ENCODE measurements at regions not wholly inside any gene's neighbourhood (a gene's known extent, or its start where the extent isn't known, plus 50 kb on each side); places are given as distances from the start of the nearest gene placed in this dataset.
"Not testable (repeated sequence)": the region's sequence is repeated elsewhere in the genome, so short reads cannot be mapped to it uniquely, and the experiment has no call there.

- H3K36me3 Mint-ChIP-seq, result peaks cover 4 to 8% of the 10 kb centered on the region in 2 donors
- ATAC-seq, result no peak
- no peak overlapping the region for H3K27ac Mint-ChIP-seq
These were observed 454.4 kb downstream of the TDRD3 start for GRCh38 chr13:60851378-60851777.

GRCh38 chr13:60850526-60850925 lies 453.5 kb downstream of the TDRD3 start:
- ATAC-seq, result no peak
- no peak for DNase-seq (ENCODE audit: low spot score in 2 of 2)
- peaks cover 4 to 8% of the 10 kb centered on the region in 2 donors for H3K36me3 Mint-ChIP-seq
- H3K9me3 Mint-ChIP-seq, result peaks cover 11 to 23% of the 10 kb centered on the region in 2 donors
- H3K27ac Mint-ChIP-seq, result no peak overlapping the region

More at GRCh38 chr13:60851378-60851777, 454.4 kb downstream of the TDRD3 start:
- H3K9me3 Mint-ChIP-seq, result peaks cover 11 to 23% of the 10 kb centered on the region in 2 donors
- no peak for DNase-seq (ENCODE audit: low spot score in 2 of 2)

DNA sequence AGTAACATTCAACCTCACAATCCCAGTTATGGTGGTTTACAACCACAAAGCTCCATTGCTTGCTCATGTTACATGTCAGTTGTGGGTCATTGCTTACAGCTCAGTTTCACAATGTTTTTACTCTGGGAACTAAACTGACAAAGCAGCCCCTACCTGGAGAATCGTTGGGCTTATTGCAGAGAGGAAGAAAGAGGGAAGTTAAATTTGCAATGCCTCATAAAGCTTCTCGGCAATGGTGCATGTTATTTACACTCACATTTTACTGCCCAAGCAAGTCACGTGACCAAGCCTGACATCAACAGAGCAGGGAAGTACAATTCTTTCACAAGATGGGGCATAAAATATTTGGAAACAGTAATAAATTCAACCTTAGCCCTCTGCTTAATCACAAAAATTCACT lies 441.6 kb downstream of the TDRD3 start:
- H3K27ac Mint-ChIP-seq, result no peak overlapping the region
- no peak for DNase-seq (ENCODE audit: low spot score in 2 of 2)
- peaks cover 11% of the 10 kb centered on the region in 2 donors for H3K9me3 Mint-ChIP-seq
- ATAC-seq, result no peak
- no peaks in the 10 kb centered on the region for H3K36me3 Mint-ChIP-seq

DNA sequence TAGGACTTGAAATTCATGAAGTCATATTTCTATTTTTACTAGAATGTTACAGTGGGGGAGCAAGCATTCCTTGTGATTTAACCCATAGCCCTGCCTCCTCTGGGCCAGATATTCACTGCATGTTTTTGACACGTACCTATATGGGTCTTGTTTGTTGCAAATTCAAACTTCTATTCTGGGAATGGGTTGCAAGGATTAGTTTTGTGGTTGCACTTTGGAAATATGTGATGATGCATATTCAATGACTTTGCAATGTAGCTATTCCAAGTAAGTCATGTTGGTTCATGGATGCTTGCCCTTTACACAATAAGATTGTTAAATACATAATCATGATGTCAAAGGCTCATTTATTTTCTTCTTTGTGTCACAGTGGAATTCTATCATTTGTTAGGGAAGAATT lies 440.8 kb downstream of the TDRD3 start:
- DNase-seq (ENCODE audit: low spot score in 2 of 2), result no peak
- Mint-ChIP-seq H3K9me3 (peaks cover 5 to 11% of the 10 kb centered on the region in 2 donors), H3K27ac (no peak overlapping the region), H3K36me3 (no peaks in the 10 kb centered on the region)
- no peak for ATAC-seq

DNA sequence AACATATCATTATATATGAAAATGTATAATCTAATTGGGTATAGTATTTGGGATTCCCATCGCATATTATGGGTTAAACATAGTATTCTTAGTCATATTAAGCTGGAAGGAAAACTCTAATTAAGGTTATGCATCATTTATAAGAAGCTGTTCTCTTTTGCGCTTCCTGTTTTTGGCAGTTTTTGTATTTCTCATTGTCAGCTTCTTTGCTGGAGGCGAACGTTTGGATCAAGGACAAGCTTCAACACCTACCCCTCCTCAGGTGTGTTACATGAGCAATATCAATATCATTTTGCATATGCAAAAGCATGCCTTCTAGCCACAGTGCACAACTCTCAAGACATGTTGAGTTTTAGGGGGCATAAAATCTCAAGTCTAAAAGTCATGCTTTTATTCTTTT lies 439.8 kb downstream of the TDRD3 start:
- H3K9me3 Mint-ChIP-seq, result peaks cover 5 to 13% of the 10 kb centered on the region in 2 donors
- no peak for ATAC-seq
- no peaks in the 10 kb centered on the region for H3K36me3 Mint-ChIP-seq
- DNase-seq (ENCODE audit: low spot score in 2 of 2), result no peak
- H3K27ac Mint-ChIP-seq, result no peak overlapping the region

GRCh38 chr13:60811581-60811980 lies 414.6 kb downstream of the TDRD3 start:
- Mint-ChIP-seq H3K27ac (no peak overlapping the region), H3K9me3 (peaks cover 6 to 8% of the 10 kb centered on the region in 2 donors), H3K36me3 (no peaks in the 10 kb centered on the region)
- DNase-seq (ENCODE audit: low spot score in 2 of 2), result no peak
- ATAC-seq, result no peak

- not testable (repeated sequence) for H3K27ac Mint-ChIP-seq; ATAC-seq; DNase-seq (ENCODE audit: low spot score in 2 of 2); H3K36me3 Mint-ChIP-seq
- H3K9me3 Mint-ChIP-seq, result peaks cover 12 to 13% of the 10 kb centered on the region in 2 donors
These were observed 408.6 kb downstream of the TDRD3 start for GRCh38 chr13:60805640-60806039.

GRCh38 chr13:60798503-60798902 lies 401.5 kb downstream of the TDRD3 start:
- ATAC-seq (no peak), DNase-seq (ENCODE audit: low spot score in 2 of 2) (no peak)
- Mint-ChIP-seq H3K9me3 (peaks cover 8 to 9% of the 10 kb centered on the region in 2 donors), H3K27ac (no peak overlapping the region), H3K36me3 (no peaks in the 10 kb centered on the region)

- DNase-seq (ENCODE audit: low spot score in 2 of 2) (no peak), ATAC-seq (no peak)
- H3K27ac Mint-ChIP-seq, result no peak overlapping the region
- H3K36me3 Mint-ChIP-seq, result no peaks in the 10 kb centered on the region
- H3K9me3 Mint-ChIP-seq, result peaks cover 7 to 10% of the 10 kb centered on the region in 2 donors
These were observed 400.1 kb downstream of the TDRD3 start for GRCh38 chr13:60797112-60797511.

GRCh38 chr13:60794751-60795150 lies 397.7 kb downstream of the TDRD3 start:
- ATAC-seq (no peak), DNase-seq (ENCODE audit: low spot score in 2 of 2) (no peak)
- Mint-ChIP-seq H3K9me3 (peaks cover 7 to 10% of the 10 kb centered on the region in 2 donors), H3K27ac (no peak overlapping the region), H3K36me3 (no peaks in the 10 kb centered on the region)

GRCh38 chr13:60790620-60791019 lies 393.6 kb downstream of the TDRD3 start:
- DNase-seq (ENCODE audit: low spot score in 2 of 2) (no peak), ATAC-seq (no peak)
- no peak overlapping the region for H3K27ac Mint-ChIP-seq
- no peaks in the 10 kb centered on the region for H3K36me3 Mint-ChIP-seq
- H3K9me3 Mint-ChIP-seq, result peaks cover 7 to 17% of the 10 kb centered on the region in 2 donors

DNA sequence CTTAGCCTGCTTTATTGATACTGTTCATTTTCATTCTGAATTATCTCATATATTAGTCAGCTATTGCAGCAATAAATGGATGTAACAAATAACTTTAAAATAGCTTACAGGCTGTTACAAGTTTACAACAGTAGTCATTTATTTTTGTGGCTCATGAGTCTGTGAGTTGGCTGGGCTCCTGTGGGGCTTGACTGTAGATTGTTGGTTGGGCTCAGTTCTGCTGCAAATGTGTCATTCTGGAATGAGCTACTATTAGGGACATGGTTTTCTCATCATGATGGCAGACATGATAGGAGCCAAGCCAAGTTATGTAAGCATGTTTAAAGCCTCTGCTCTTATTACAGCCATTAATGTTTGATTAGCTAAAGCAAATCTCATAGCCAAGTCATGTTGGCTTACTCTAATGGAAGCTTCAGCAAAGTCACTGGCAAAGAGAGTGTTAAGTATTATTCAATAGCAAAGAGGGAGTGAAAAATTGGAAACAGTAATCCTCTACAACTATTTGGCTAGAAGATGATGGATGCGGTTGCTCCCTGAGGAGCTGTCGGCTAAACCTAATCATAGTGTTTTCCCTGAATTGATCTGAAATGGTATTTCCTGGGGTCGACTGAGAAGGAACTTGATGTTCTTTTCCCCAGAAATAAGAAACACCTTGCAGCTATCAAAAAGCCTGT lies 391.3 kb downstream of the TDRD3 start:
- Mint-ChIP-seq H3K9me3 (peaks cover 7 to 16% of the 10 kb centered on the region in 2 donors), H3K27ac (no peak overlapping the region), H3K36me3 (no peaks in the 10 kb centered on the region)
- ATAC-seq (no peak), DNase-seq (ENCODE audit: low spot score in 2 of 2) (no peak)

GRCh38 chr13:60787083-60787482 lies 390.1 kb downstream of the TDRD3 start:
- DNase-seq (ENCODE audit: low spot score in 2 of 2) (no peak), ATAC-seq (no peak)
- no peak overlapping the region for H3K27ac Mint-ChIP-seq
- H3K9me3 Mint-ChIP-seq, result peaks cover 0 to 9% of the 10 kb centered on the region in 2 donors
- H3K36me3 Mint-ChIP-seq, result no peaks in the 10 kb centered on the region

DNA sequence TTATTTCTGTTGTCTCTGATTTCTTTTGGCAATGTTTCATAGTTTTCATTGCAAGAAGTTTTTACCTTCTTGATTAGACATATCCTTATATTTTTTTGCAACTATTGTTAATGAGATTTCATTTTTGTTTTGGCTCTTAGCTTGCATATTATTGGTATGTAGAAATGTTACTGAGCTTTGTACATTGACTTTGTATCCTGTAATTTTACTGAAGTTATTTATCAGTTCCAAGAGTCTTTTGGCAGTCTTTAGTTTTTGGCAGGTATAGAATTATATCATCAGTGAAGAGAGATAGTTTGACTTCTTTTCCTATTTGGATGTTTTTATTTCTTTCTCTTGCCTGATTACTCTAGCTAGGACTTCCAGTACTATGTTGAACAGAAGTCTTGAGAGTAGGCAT lies 375.7 kb downstream of the TDRD3 start:
- peaks cover 8 to 10% of the 10 kb centered on the region in 2 donors for H3K9me3 Mint-ChIP-seq
- H3K36me3 Mint-ChIP-seq, result no peaks in the 10 kb centered on the region
- DNase-seq (ENCODE audit: low spot score in 2 of 2) (no peak), ATAC-seq (no peak)
- H3K27ac Mint-ChIP-seq, result no peak overlapping the region

DNA sequence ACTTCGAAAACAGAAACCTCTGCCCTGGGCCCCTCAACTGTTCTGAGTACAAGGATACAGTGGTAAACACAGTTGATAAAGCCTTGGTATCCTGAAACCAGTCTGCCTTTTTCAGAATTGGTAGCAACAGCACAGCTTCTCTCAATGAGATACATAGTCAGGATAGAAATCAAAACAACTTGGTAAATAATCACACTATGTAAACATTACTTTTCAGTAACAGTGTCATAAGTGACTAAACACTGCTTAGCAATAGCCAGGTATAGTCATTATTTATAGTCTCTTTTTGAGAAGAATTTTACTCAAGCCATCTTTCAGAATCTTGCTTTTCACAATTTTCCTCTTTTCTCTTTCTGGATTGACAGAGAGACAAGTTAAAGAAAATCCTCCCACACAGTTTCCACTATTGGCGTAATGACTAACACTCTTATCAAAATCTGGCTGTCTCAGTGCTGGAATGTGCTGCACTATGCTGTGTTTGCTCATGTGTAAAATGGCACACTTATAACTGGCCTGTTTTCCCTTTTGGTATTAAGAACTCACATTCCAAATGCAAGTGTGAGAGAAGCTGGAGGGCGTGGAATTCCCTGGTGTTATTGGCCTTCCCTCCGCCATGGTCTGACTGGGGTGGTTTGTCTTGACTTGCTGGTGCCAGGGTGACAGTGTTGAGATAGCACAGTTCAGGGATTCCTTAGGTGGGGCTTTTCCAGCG lies 368.8 kb downstream of the TDRD3 start:
- DNase-seq (ENCODE audit: low spot score in 2 of 2), result no peak
- ATAC-seq, result no peak
- peaks cover 0 to 14% of the 10 kb centered on the region in 2 donors for H3K36me3 Mint-ChIP-seq
- no peak overlapping the region for H3K27ac Mint-ChIP-seq
- H3K9me3 Mint-ChIP-seq, result peaks cover 19 to 36% of the 10 kb centered on the region in 2 donors

DNA sequence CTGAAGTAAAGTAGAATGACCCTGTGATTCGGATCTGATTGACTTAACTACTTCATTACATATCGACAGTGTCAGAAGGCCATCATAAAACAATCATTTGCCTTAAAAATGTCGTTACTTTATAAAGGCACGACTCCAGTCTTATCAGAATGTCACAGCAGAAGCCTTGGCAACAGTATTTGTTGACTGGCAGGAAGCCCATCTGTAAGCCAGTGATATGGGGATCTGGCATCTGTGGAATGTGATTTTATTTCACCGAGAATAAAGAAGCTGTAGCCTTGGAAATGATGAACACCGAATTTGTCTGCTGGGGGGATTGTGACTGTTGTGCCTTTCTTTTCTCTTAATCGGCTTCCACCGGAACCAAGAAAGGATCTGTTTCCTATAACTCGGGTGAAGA lies 362.5 kb downstream of the TDRD3 start:
- DNase-seq (ENCODE audit: low spot score in 2 of 2) (no peak), ATAC-seq (no peak)
- Mint-ChIP-seq H3K36me3 (peaks cover 0 to 14% of the 10 kb centered on the region in 2 donors), H3K27ac (no peak overlapping the region), H3K9me3 (peaks cover 15 to 28% of the 10 kb centered on the region in 2 donors)

DNA sequence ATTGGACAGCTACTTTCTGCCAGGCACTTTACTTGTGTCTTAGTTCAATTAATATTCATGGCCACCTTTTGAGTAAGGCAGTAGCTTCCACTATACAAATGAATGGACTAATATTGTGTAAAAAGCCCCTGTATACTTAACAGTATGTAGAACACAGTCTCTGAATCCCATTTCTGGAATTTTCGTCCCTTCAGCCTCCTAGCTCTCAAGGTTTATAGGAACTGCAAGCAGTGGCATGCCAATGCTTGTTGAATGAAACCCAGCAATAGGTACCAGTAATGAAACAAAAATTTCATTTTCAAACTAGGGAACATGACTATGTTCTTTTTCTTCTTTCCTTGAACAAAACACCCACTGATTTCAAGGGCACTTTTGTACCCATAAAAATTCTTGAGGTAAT lies 361.6 kb downstream of the TDRD3 start:
- Mint-ChIP-seq H3K36me3 (peaks cover 0 to 14% of the 10 kb centered on the region in 2 donors), H3K9me3 (peaks cover 18 to 30% of the 10 kb centered on the region in 2 donors), H3K27ac (no peak overlapping the region)
- DNase-seq (ENCODE audit: low spot score in 2 of 2), result no peak
- no peak for ATAC-seq
